ENCODE measurements at regions not wholly inside any gene's neighbourhood (a gene's known extent, or its start where the extent isn't known, plus 50 kb on each side); places are given as distances from the start of the nearest gene placed in this dataset.

DNA sequence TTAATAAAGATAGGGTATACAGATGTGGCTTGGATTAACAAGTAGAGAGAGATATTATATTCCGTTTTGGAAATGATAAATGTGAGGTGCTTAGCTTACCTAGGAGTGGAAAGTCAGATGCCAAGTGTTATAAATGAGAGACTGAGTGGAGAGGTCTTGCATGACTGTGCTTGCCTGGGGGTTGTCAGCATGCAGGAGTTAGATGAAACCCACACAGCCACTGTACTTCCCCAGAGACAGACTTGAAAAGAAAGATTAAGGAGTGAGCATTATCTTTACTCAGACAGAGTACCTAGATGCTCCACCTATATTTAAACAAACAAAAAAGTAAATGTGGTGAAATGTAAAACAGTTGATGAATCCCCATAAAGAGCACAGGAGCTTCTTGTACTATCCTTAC is 482.7 kb downstream of the RIT2 start:
- TF ChIP-seq CTCF (IDR thresholded peaks at IDR 0.05) (no peak), EP300 (IDR thresholded peaks at IDR 0.05) (no peak), POLR2A (IDR thresholded peaks at IDR 0.05) (no peak)

All from tibial nerve (tissue), 4 donors.